Heart right ventricle (tissue), 16 donors: ENCODE measurements at regions not wholly inside any gene's neighbourhood (a gene's known extent, or its start where the extent isn't known, plus 50 kb on each side); places are given as distances from the start of the nearest gene placed in this dataset.

Experiments
- ATAC-seq, 8 donors: fragments of 200-7000 bp; cut with Tn5 transposase; one replicate each; pipeline ENCODE4 v1.9.1; 2020; ENCODE audit warnings: mild to moderate bottlenecking in 8 of 8, moderate library complexity in 8 of 8, moderate number of reproducible peaks in 1 of 8
- DNase-seq, 2 donors: peaks; one replicate each; pipeline ENCODE4 v3.0.0-alpha.2; 2020
- H3K27ac ChIP-seq, 10 donors: fragments of 200-600 bp; sonication (generic) in 2 of 10; one replicate each; pipeline versions ENCODE4 v1.5.0 to v1.8.0; 2020 to 2022; ENCODE audit warnings: mild to moderate bottlenecking in 3 of 10
- H3K27me3 ChIP-seq, 7 donors: fragments of 200-600 bp; one replicate each; pipeline ENCODE4 v1.8.0; 2021 to 2022; ENCODE audit warnings: mild to moderate bottlenecking in 2 of 7
- H3K36me3 ChIP-seq, 9 donors: fragments of 200-600 bp; sonication (generic) in 1 of 9; one replicate each; pipeline versions ENCODE4 v1.5.0 to v1.8.0; 2020 to 2022; ENCODE audit warnings: mild to moderate bottlenecking in 2 of 9
- H3K4me1 ChIP-seq, 9 donors: fragments of 200-600 bp; sonication (generic) in 1 of 9; one replicate each; pipeline versions ENCODE4 v1.5.0 to v1.8.0; 2020 to 2022; ENCODE audit warnings: mild to moderate bottlenecking in 4 of 9
- H3K4me3 ChIP-seq, 10 donors: fragments of 200-600 bp; sonication (generic) in 2 of 10; one replicate each; pipeline versions ENCODE4 v1.5.0 to v1.8.0; 2020 to 2022; ENCODE audit warnings: mild to moderate bottlenecking in 7 of 10, moderate library complexity in 2 of 10
- H3K9me3 ChIP-seq, 11 donors: fragments of 200-600 bp in 10 of 11; sonication (generic) in 2 of 11; one replicate each; pipeline versions ENCODE4 v1.5.0 to v1.8.0; 2013 to 2022; ENCODE audit warnings: mild to moderate bottlenecking in 2 of 11, control low read depth in 1 of 11, moderate library complexity in 1 of 11
- CTCF ChIP-seq, 9 donors: fragments of 200-600 bp; sonication (generic) in 2 of 9; IDR thresholded peaks; one replicate each; pipeline versions ENCODE4 v1.5.0 to v1.8.0; 2021 to 2022; ENCODE audit warnings: antibody characterized with exemption in 9 of 9, mild to moderate bottlenecking in 5 of 9, moderate library complexity in 1 of 9
- WGBS, 2 donors: extraction: QIAGEN DNeasy Blood & Tissue Kit; methylation state at CpG; one replicate each; pipeline ENCODE4 v1.1.7; 2013; ENCODE audit warnings: inconsistent platforms in 1 of 2; 5-methylcytosine and 5-hydroxymethylcytosine counted together
- intact Hi-C, 10 donors: fragments of 100-400 bp; cut with DNase I; formaldehyde crosslinking; loops; one replicate each; pipeline versions ENCODE4 v1.11.1 to v1.14.2; 2022
- donor health status: Arrhythmogenic right ventricular cardiomyopathy.
- donor health status: ischemic (EF 13 %, LVEDD 7.1; RV severe dilation, severe dysfunction).
- donor health status: healthy with polysubstance abuse.
- donor health status: DM: no; HTN: yes; CAD: no.
- donor health status: DM: no; HTN: no; CAD: no.
- donor health status: ischemic (EF 25% LVEDD 6.9; RV normal size, moderate dysfunction).
- donor health status: ischemic (EF 25% LVEDD 5.7; RV mildly dilated, moderate dysfunction).
- donor health status: healthy.
- donor health status: DM: yes; HTN: yes; CAD: no.
- donor health status: Ischemic cardiomyopathy.
- donor health status: ischemic (EF 35%, LVEDD 5.7; RV mildly dilated, moderate dysfunction).
- donor health status: nonischemic (EF 11% LVEDD 7.7; RV severe dilation, severe dysfunction).
- donor health status: DM: yes; HTN: yes; CAD: no.
- donor health status: PGD.
- donor health status: ischemic (EF 29% LVEDD 5.4; RV normal size, mild dysfunction).
- donor health status: nonischemic (EF 23%, LVEDD 6.1; RV moderate dilation, normal function).

- no peak for DNase-seq
- Histone ChIP-seq H3K4me1 (no peaks in the 10 kb centered on the region), H3K9me3 (peaks cover 0 to 32% (median 0%) of the 10 kb centered on the region in 11 donors), H3K4me3 (no peak overlapping the region), H3K27me3 (no peaks in the 10 kb centered on the region), H3K27ac (no peak overlapping the region), H3K36me3 (no peaks in the 10 kb centered on the region)
- ATAC-seq: no peak
- intact Hi-C loops: no loop called here
- no peak for TF ChIP-seq CTCF (IDR thresholded peaks at IDR 0.05)
- WGBS, 2 donors: 84 to 93% methylated on average over 57 to 60 of the region's 60 CpGs
These were observed 335.0 kb downstream of the CBLN2 start for GRCh38 chr18:72208920-72209676.

GRCh38 chr18:72207280-72207679 is 336.9 kb downstream of the CBLN2 start:
- no peak for TF ChIP-seq CTCF (IDR thresholded peaks at IDR 0.05)
- DNase-seq (no peak), ATAC-seq (no peak)
- Histone ChIP-seq H3K36me3 (no peaks in the 10 kb centered on the region), H3K4me1 (no peaks in the 10 kb centered on the region), H3K27ac (no peak overlapping the region), H3K4me3 (no peak overlapping the region), H3K9me3 (peaks cover 0 to 26% (median 0%) of the 10 kb centered on the region in 11 donors), H3K27me3 (no peaks in the 10 kb centered on the region)
- WGBS, 2 donors: 73 to 85% methylated on average over 6 of the region's 6 CpGs
- intact Hi-C loops: no loop called here

- H3K36me3 ChIP-seq: no peaks in the 10 kb centered on the region
- intact Hi-C loops: no loop called here
- no peak for TF ChIP-seq CTCF (IDR thresholded peaks at IDR 0.05)
- no peaks in the 10 kb centered on the region for H3K27me3 ChIP-seq
- peaks cover 0 to 22% (median 0%) of the 10 kb centered on the region in 11 donors for H3K9me3 ChIP-seq
- no peak overlapping the region for H3K27ac ChIP-seq
- no peaks in the 10 kb centered on the region for H3K4me1 ChIP-seq
- WGBS, 2 donors: 51 to 53% methylated on average over 1 of the region's 1 CpG
- no peak for ATAC-seq
- DNase-seq: no peak
- no peak overlapping the region for H3K4me3 ChIP-seq
These were observed 337.3 kb downstream of the CBLN2 start for GRCh38 chr18:72206814-72207213.

GRCh38 chr18:72201032-72201431 is 343.1 kb downstream of the CBLN2 start:
- ATAC-seq (no peak), DNase-seq (no peak)
- Histone ChIP-seq H3K9me3 (peaks cover 0 to 5% (median 0%) of the 10 kb centered on the region in 11 donors), H3K27ac (no peak overlapping the region), H3K4me1 (no peaks in the 10 kb centered on the region), H3K4me3 (no peak overlapping the region), H3K27me3 (no peaks in the 10 kb centered on the region), H3K36me3 (no peaks in the 10 kb centered on the region)
- no peak for TF ChIP-seq CTCF (IDR thresholded peaks at IDR 0.05)
- intact Hi-C loops: no loop called here
